ENCODE measurements at regions not wholly inside any gene's neighbourhood (a gene's known extent, or its start where the extent isn't known, plus 50 kb on each side); places are given as distances from the start of the nearest gene placed in this dataset.

GRCh38 chr3:193835414-193835813, 242.4 kb downstream of the OPA1 start:
- TF ChIP-seq GABPA (IDR thresholded peaks at IDR 0.05; ENCODE audit: borderline replicate concordance, insufficient read depth, low read length) (no peak), CTCF (IDR thresholded peaks at IDR 0.05; ENCODE audit: control extremely low read depth in 1 of 3, insufficient read depth in 1 of 3, low read depth in 1 of 3, low read length in 3 of 3) (no peak), SIX5 (IDR thresholded peaks at IDR 0.05; ENCODE audit: low read depth, low read length) (no peak), BRCA1 (IDR thresholded peaks at IDR 0.05; ENCODE audit: low read depth, low read length) (no peak), POLR2AphosphoS5 (IDR thresholded peaks at IDR 0.05; ENCODE audit: low read depth, low read length) (no peak)

All from H1 (cell line).